HepG2 (cell line): ENCODE measurements at regions not wholly inside any gene's neighbourhood (a gene's known extent, or its start where the extent isn't known, plus 50 kb on each side); places are given as distances from the start of the nearest gene placed in this dataset.
A peak's percentile ranks its signal among the peaks of the same experiment; 100 is the strongest.

Experiments used
- BORCS8-MEF2B ChIP-seq: sonication (generic); formaldehyde crosslinking; IDR thresholded peaks from 2 replicates; pipeline ENCODE4 v1.8.0; 2022; ENCODE audit warnings: mild to moderate bottlenecking, missing genetic modification reagents
- CCAR2 ChIP-seq: fragments of 200-400 bp; formaldehyde crosslinking; optimal IDR thresholded peaks from 2 replicates; pipeline ENCODE3; 2018; ENCODE audit warnings: low read depth, mild to moderate bottlenecking, low read length, moderate library complexity
- DMTF1 ChIP-seq: sonication (generic); formaldehyde crosslinking; IDR thresholded peaks from 2 replicates; pipeline ENCODE4 v1.4.0; 2020; ENCODE audit warnings: mild to moderate bottlenecking, missing genetic modification reagents
- FLYWCH1 ChIP-seq: sonication (generic); formaldehyde crosslinking; IDR thresholded peaks from 2 replicates; pipeline ENCODE4 v1.8.1; 2023; ENCODE audit warnings: mild to moderate bottlenecking, missing genetic modification reagents
- FOXP4 ChIP-seq: sonication (generic); formaldehyde crosslinking; IDR thresholded peaks from 2 replicates; pipeline ENCODE4 v1.4.0; 2020; ENCODE audit warnings: missing genetic modification reagents
- GATA4 ChIP-seq: sonication (generic); IDR thresholded peaks from 2 replicates; pipeline ENCODE4 v1.6.1; 2016; ENCODE audit warnings: antibody characterized with exemption, low read depth, borderline replicate concordance
- HOXD1 ChIP-seq: sonication (generic); formaldehyde crosslinking; IDR thresholded peaks from 2 replicates; pipeline ENCODE4 v1.5.0; 2020; ENCODE audit warnings: missing genetic modification reagents
- ISX ChIP-seq: sonication (generic); formaldehyde crosslinking; conservative IDR thresholded peaks from 2 replicates; pipeline ENCODE4 v1.5.0; 2020; ENCODE audit warnings: missing genetic modification reagents
- KDM3A ChIP-seq: IDR thresholded peaks from 2 replicates; pipeline ENCODE4 v1.6.1; 2018; ENCODE audit warnings: low read depth, missing compliant biosample characterization
- POLR2A ChIP-seq, 2 experiments: IDR thresholded peaks; 2 replicates each; pipeline ENCODE4 v1.6.1; 2011; ENCODE audit warnings: low read depth in 2 of 2, low read length in 2 of 2, mild to moderate bottlenecking in 1 of 2, moderate library complexity in 1 of 2; ENCODE audit not compliant: insufficient read depth in 1 of 2
- RAD51 ChIP-seq: fragments of 450-650 bp; IDR thresholded peaks from 2 replicates; pipeline ENCODE4 v1.6.1; 2016; ENCODE audit warnings: borderline replicate concordance
- RFX5 ChIP-seq: IDR thresholded peaks from 2 replicates; pipeline ENCODE4 v1.6.1; 2011; ENCODE audit warnings: low read depth, low read length, improper control_type of control experiment
- TERF1 ChIP-seq: sonication (generic); formaldehyde crosslinking; IDR thresholded peaks from 2 replicates; pipeline ENCODE4 v1.8.0; 2022; ENCODE audit warnings: mild to moderate bottlenecking, missing genetic modification reagents, moderate library complexity
- THYN1 ChIP-seq: sonication (generic); formaldehyde crosslinking; IDR thresholded peaks from 2 replicates; pipeline ENCODE4 v1.8.1; 2023; ENCODE audit warnings: low read depth, mild to moderate bottlenecking, moderate library complexity, missing genetic modification reagents, borderline replicate concordance
- WIZ ChIP-seq: sonication (generic); formaldehyde crosslinking; IDR thresholded peaks from 2 replicates; pipeline ENCODE4 v1.5.1; 2020; ENCODE audit warnings: mild to moderate bottlenecking, missing genetic modification reagents
- ZFP62 ChIP-seq: sonication (generic); formaldehyde crosslinking; IDR thresholded peaks from 2 replicates; pipeline ENCODE4 v1.4.0; 2020; ENCODE audit warnings: missing genetic modification reagents
- ZKSCAN8 ChIP-seq: IDR thresholded peaks from 2 replicates; pipeline ENCODE4 v1.6.1; 2016; ENCODE audit warnings: borderline replicate concordance, missing genetic modification reagents, missing compliant biosample characterization
- ZNF207 ChIP-seq: fragments of 450-650 bp; IDR thresholded peaks from 2 replicates; pipeline ENCODE4 v1.6.1; 2016; ENCODE audit warnings: antibody characterized with exemption, borderline replicate concordance
- ZNF543 ChIP-seq: sonication (generic); formaldehyde crosslinking; IDR thresholded peaks from 2 replicates; pipeline ENCODE4 v1.4.0; 2020; ENCODE audit warnings: mild to moderate bottlenecking, missing genetic modification reagents
- ZNF598 ChIP-seq: sonication (generic); formaldehyde crosslinking; IDR thresholded peaks from 2 replicates; pipeline ENCODE4 v1.5.1; 2020; ENCODE audit warnings: mild to moderate bottlenecking, missing genetic modification reagents, borderline replicate concordance
- ZNF782 ChIP-seq: sonication (generic); formaldehyde crosslinking; IDR thresholded peaks from 2 replicates; pipeline ENCODE4 v1.4.0; 2020; ENCODE audit warnings: missing genetic modification reagents, mild to moderate bottlenecking, borderline replicate concordance
- TF ChIP-seq, protein P1 (sequence below): sonication (generic); formaldehyde crosslinking; IDR thresholded peaks from 2 replicates; pipeline ENCODE4 v1.4.0; 2020; ENCODE audit warnings: missing genetic modification reagents, borderline replicate concordance

GRCh38 chr2:7356909-7357584 lies 439.8 kb downstream of the RNF144A start (continued):
- no peak for TF ChIP-seq TERF1
- TF ChIP-seq KDM3A (CRISPR knock-in tag) = no peak
- no peak for TF ChIP-seq RAD51
- 0 out of 2 replicates have a peak, but pooled peaks have one; percentile 21 for TF ChIP-seq HOXD1 (CRISPR knock-in tag)
- TF ChIP-seq FLYWCH1 (CRISPR knock-in tag) = no peak
- TF ChIP-seq RFX5 = no peak
- 0 out of 2 replicates have a peak, but pooled peaks have one; percentile 65 for TF ChIP-seq ZNF543 (CRISPR knock-in tag)
- TF ChIP-seq BORCS8-MEF2B (CRISPR knock-in tag) = peak; percentile 75
- peak; percentile 70 for TF ChIP-seq FOXP4 (CRISPR knock-in tag)
- TF ChIP-seq ZNF207 = no peak
- TF ChIP-seq POLR2A (IDR thresholded peaks at IDR 0.05; ENCODE audit: insufficient read depth in 1 of 2, low read depth in 2 of 2, low read length in 2 of 2) = no peak
- TF ChIP-seq, protein P1, sequence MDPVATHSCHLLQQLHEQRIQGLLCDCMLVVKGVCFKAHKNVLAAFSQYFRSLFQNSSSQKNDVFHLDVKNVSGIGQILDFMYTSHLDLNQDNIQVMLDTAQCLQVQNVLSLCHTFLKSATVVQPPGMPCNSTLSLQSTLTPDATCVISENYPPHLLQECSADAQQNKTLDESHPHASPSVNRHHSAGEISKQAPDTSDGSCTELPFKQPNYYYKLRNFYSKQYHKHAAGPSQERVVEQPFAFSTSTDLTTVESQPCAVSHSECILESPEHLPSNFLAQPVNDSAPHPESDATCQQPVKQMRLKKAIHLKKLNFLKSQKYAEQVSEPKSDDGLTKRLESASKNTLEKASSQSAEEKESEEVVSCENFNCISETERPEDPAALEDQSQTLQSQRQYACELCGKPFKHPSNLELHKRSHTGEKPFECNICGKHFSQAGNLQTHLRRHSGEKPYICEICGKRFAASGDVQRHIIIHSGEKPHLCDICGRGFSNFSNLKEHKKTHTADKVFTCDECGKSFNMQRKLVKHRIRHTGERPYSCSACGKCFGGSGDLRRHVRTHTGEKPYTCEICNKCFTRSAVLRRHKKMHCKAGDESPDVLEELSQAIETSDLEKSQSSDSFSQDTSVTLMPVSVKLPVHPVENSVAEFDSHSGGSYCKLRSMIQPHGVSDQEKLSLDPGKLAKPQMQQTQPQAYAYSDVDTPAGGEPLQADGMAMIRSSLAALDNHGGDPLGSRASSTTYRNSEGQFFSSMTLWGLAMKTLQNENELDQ (CRISPR knock-in tag) = no peak
- 0 out of 2 replicates have a peak, but pooled peaks have one; percentile 15 for TF ChIP-seq ZKSCAN8 (CRISPR knock-in tag)
- TF ChIP-seq DMTF1 (CRISPR knock-in tag) = no peak
- TF ChIP-seq ZNF598 (CRISPR knock-in tag) = no peak
- no peak for TF ChIP-seq WIZ
- no peak for TF ChIP-seq ISX (CRISPR knock-in tag)
- TF ChIP-seq ZFP62 (CRISPR knock-in tag) = no peak
- no peak for TF ChIP-seq CCAR2
- peak; percentile 73; the same call in 1 of the 2 replicates for TF ChIP-seq ZNF782 (CRISPR knock-in tag)
- TF ChIP-seq THYN1 = no peak
- no peak for TF ChIP-seq GATA4
